HepG2 (cell line): ENCODE measurements at regions not wholly inside any gene's neighbourhood (a gene's known extent, or its start where the extent isn't known, plus 50 kb on each side); places are given as distances from the start of the nearest gene placed in this dataset.

Source experiments
- ARNT2 ChIP-seq: sonication (generic); formaldehyde crosslinking; IDR thresholded peaks from 2 replicates; pipeline ENCODE4 v1.8.0; 2022; ENCODE audit warnings: mild to moderate bottlenecking, low read depth, missing genetic modification reagents, moderate library complexity
- ARNTL ChIP-seq: sonication (generic); formaldehyde crosslinking; IDR thresholded peaks from 2 replicates; pipeline ENCODE4 v1.4.0; 2020; ENCODE audit warnings: mild to moderate bottlenecking, missing genetic modification reagents
- ASH2L ChIP-seq: fragments of 300-600, 200-600 bp; sonication (generic); IDR thresholded peaks from 2 replicates; pipeline ENCODE4 v1.7.0; 2017; ENCODE audit warnings: low read depth, mild to moderate bottlenecking, moderate library complexity, mixed read lengths, low read length; ENCODE audit not compliant: insufficient read length
- FOSL1 ChIP-seq: sonication (generic); formaldehyde crosslinking; IDR thresholded peaks from 2 replicates; pipeline ENCODE4 v1.9.0; 2021; ENCODE audit warnings: missing genetic modification reagents, borderline replicate concordance
- HDAC2 ChIP-seq: sonication (generic); formaldehyde crosslinking; IDR thresholded peaks from 2 replicates; pipeline ENCODE4 v1.4.0; 2020; ENCODE audit warnings: missing genetic modification reagents
- ISX ChIP-seq: sonication (generic); formaldehyde crosslinking; conservative IDR thresholded peaks from 2 replicates; pipeline ENCODE4 v1.5.0; 2020; ENCODE audit warnings: missing genetic modification reagents
- MIXL1 ChIP-seq: IDR thresholded peaks from 2 replicates; pipeline ENCODE4 v1.6.1; 2016
- PATZ1 ChIP-seq: sonication (generic); formaldehyde crosslinking; IDR thresholded peaks from 2 replicates; pipeline ENCODE4 v1.4.0; 2020; ENCODE audit warnings: missing genetic modification reagents
- RAD21 ChIP-seq: fragments of 450-650 bp; formaldehyde crosslinking; IDR thresholded peaks from 2 replicates; pipeline ENCODE4 v1.5.0; 2020; ENCODE audit warnings: mild to moderate bottlenecking
- SMARCE1 ChIP-seq: fragments of 450-650 bp; IDR thresholded peaks from 2 replicates; pipeline ENCODE4 v1.6.1; 2017; ENCODE audit warnings: borderline replicate concordance
- SOX5 ChIP-seq: IDR thresholded peaks from 2 replicates; pipeline ENCODE4 v1.6.1; 2016; ENCODE audit warnings: borderline replicate concordance
- TCF7 ChIP-seq: sonication (generic); IDR thresholded peaks from 2 replicates; pipeline ENCODE4 v1.6.1; 2016; ENCODE audit warnings: antibody characterized with exemption, low read depth
- TFE3 ChIP-seq: IDR thresholded peaks from 2 replicates; pipeline ENCODE4 v1.6.1; 2016
- THRA ChIP-seq: sonication (generic); formaldehyde crosslinking; IDR thresholded peaks from 2 replicates; pipeline ENCODE4 v1.4.0; 2020; ENCODE audit warnings: missing genetic modification reagents, borderline replicate concordance
- ZBTB46 ChIP-seq: sonication (generic); formaldehyde crosslinking; IDR thresholded peaks from 2 replicates; pipeline ENCODE4 v1.4.0; 2020; ENCODE audit warnings: mild to moderate bottlenecking, missing genetic modification reagents, borderline replicate concordance
- ZNF260 ChIP-seq: sonication (generic); formaldehyde crosslinking; IDR thresholded peaks from 2 replicates; pipeline ENCODE4 v1.4.0; 2020; ENCODE audit warnings: missing genetic modification reagents, low read depth, mild to moderate bottlenecking, borderline replicate concordance
- ZNF343 ChIP-seq: sonication (generic); formaldehyde crosslinking; IDR thresholded peaks from 2 replicates; pipeline ENCODE4 v1.4.0; 2020; ENCODE audit warnings: mild to moderate bottlenecking, missing genetic modification reagents
- ZNF501 ChIP-seq: sonication (generic); formaldehyde crosslinking; IDR thresholded peaks from 2 replicates; pipeline ENCODE4 v1.5.1; 2020; ENCODE audit warnings: mild to moderate bottlenecking, moderate library complexity, missing genetic modification reagents
- ZNF703 ChIP-seq: sonication (generic); formaldehyde crosslinking; IDR thresholded peaks from 2 replicates; pipeline ENCODE4 v1.5.1; 2020; ENCODE audit warnings: missing genetic modification reagents, mild to moderate bottlenecking, moderate library complexity, borderline replicate concordance
- ZNF710 ChIP-seq: sonication (generic); formaldehyde crosslinking; IDR thresholded peaks from 2 replicates; pipeline ENCODE4 v1.5.0; 2020; ENCODE audit warnings: mild to moderate bottlenecking, missing genetic modification reagents, borderline replicate concordance

- TF ChIP-seq ZNF710 (CRISPR knock-in tag) (0 out of 2 replicates have a peak, but pooled peaks have one; percentile 26), MIXL1 (peak; percentile 27; the same call in 1 of the 2 replicates), ARNTL (no peak), PATZ1 (CRISPR knock-in tag) (no peak; the same call in 1 of the 2 replicates), HDAC2 (CRISPR knock-in tag) (peak; percentile 44; the same call in 1 of the 2 replicates), SOX5 (CRISPR knock-in tag) (no peak), ZBTB46 (CRISPR knock-in tag) (no peak), ISX (CRISPR knock-in tag) (no peak), THRA (CRISPR knock-in tag) (no peak), TCF7 (no peak), SMARCE1 (no peak), ARNT2 (CRISPR knock-in tag) (no peak), FOSL1 (CRISPR knock-in tag) (no peak), RAD21 (peak; percentile 43; the same call in 1 of the 2 replicates), ZNF501 (peak; percentile 65; the same call in 1 of the 2 replicates), ASH2L (no peak), TFE3 (CRISPR knock-in tag) (peak; percentile 12; the same call in 1 of the 2 replicates), ZNF703 (no peak), ZNF343 (CRISPR knock-in tag) (0 out of 2 replicates have a peak, but pooled peaks have one; percentile 42), ZNF260 (CRISPR knock-in tag) (no peak)
These were observed 70.1 kb upstream of the ENPP6 start (continued) for GRCh38 chr4:184287697-184288255.
